GM21529 (cell line): ENCODE measurements at regions not wholly inside any gene's neighbourhood (a gene's known extent, or its start where the extent isn't known, plus 50 kb on each side); places are given as distances from the start of the nearest gene placed in this dataset.

Source experiments
- ATAC-seq: cut with Tn5 transposase; IDR thresholded peaks from one replicate; pipeline ENCODE4 v1.9.1; 2021; ENCODE audit not compliant: unreplicated experiment

DNA sequence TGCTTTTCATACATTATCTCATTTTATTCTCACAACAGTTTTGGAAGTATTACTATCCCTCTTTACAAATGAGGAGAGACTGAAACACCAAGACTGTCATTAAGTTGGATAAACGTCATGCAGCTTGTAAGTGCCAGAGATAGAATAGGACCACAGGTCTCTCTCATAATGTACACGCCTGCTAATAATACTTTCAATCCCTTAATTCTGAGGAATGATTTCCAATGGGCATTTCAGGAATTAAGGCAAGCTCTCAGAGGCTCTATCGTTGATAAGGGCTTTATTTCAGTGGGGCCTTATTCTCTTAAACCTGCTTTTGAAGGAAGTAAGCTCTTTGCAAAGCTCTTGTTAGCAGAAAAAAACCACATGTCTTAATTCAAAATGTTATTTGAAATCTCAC is 229.1 kb downstream of the NFKBIZ start:
- ATAC-seq, result no peak

DNA sequence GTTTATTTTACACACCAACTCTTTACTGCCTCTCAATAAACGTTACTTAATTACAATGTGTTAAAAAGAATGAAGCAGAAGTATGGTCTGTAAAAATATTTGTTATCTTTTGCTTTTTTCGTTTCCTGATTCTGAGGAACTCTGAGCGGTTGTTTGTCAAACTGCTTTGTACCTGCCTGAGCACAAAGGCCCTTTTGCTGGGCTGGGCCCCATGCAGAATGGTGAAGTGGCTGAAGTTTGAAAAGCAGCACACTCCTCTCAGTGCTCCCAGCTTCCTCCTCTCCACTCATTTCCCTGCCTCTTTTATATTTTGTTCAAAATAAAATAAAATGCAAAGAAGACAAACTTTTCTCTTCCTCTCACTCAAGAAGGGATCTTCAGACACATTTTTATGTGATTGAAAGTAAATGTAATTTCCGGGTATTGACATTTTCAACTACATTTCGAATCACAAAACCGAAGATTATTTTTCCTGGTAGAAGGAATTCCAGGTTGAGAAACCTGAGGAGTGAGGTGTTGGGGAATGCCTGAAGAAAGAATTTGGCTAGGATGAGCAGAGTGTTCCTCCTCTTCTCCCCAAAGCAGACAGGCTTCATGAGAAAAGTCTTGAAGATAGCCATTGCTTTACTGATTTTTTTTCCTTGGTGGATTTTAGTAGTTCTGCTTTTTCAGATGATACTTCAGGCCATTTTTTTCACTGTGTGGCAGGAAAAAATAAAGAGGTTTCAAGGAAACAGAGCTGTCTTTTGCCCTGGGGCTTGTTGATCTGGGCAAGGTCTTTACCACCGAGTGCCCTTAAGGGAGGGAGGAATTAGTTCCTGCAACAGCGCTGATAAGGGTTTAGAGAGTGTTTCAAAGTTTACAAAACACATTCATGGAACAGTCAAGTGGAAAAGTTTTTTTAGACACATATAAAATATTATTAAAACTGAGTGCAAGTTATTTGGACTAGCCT is 229.8 kb downstream of the NFKBIZ start:
- ATAC-seq, result no peak

DNA sequence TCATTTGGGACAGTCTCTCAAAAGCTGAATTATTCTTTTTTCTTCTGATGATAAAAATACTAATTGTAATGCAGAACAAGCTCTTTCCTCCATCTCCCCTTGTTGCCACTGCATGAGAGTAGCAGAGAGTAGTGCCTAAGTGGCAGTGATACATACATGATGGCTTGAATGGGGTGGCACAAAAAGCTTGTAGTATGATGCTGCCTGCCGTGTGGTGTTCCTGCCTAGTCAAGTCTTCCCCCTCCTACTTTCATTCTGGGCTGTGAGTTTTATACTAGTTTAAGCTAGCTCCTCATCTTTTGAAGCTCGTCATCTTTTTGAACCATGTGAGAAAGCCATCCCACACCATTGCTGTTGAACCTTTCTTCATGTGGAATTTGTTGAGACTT is 230.5 kb downstream of the NFKBIZ start:
- no peak for ATAC-seq

DNA sequence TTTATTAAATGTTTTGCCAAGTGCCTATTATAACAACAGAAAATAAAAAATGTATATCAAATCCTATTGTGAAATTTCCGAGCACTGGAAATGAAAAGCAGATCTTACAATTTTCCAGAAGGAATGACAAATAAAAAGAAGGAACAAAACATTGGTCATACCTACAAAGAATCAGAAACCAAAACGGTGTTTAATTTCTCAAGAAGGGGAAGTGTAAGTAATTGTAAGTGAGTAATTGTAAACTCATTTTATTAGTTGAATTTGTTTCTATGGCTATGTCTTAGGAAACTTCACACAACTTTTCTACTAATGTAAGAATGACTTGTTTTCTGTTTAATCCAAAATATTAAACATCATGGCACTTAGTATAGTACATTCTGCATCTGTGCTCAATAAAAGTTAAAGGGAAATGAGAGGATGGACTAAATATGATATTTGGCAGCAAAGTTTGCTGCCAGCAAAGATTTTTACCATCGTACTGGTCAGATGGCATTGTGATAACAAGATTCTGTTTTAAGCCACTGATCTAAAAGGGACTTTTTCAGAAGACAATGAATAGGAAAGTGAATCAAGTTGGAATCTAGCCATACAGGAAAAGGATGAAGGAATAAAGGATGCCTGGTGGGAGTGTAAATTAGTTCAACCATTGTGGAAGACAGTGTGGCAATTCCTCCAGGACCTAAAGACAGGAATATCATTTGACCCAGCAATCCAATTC is 232.4 kb downstream of the NFKBIZ start:
- ATAC-seq, result no peak

DNA sequence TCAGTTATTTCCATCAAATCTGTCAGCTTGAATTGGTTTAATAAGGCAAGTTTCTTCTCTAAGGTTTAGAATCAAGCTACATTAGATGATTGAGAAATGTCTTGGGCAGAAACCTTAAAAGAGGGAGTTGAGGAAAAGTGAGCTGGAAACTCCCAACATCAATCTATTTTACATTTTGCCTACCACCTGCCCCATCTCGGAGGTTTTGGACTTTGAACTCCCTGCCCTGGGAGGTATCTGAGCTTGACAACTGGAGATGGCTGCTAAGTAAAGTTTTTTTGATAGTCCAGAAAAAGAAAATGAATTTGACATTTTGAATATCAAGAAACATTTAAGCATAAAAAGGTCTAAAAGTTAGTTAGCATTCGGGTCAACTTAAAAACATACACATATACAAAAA is 234.2 kb downstream of the NFKBIZ start:
- no peak for ATAC-seq

DNA sequence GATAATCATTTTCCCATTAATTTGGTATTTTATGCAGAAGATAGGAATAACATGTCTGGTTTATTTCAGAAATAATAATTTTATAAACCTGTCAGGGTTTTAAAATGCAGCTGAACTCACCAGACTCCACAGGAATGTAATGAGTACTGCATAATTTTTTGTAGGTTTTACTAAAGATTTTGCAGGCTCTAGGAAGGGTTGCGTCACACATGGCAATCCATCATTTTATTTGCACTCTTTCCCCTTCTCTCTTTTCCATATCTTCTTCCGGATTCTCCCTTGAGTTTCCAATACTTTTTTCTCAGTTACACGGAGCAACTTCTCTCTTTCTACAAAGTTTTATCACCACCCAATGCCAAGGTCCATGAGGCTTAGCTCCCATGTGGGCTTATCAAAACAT is 234.7 kb downstream of the NFKBIZ start:
- ATAC-seq, result no peak

DNA sequence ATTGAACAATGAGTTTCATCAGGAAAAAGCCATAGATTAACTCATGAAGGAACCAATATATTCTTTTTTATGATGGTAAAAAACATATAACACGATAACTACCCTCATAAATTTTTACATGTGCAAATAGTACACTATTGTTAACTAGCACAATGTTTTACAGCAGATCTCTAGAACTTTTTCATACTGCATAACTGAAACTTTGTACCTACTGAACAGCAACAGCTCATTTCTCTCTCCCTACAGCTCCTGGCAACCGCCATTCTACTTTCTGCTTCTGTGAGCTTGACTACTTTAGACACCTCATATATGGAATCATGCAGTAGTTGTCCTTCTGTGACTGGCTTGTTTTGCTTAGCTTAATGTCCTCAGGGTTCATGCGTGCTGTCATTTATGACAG is 235.4 kb downstream of the NFKBIZ start:
- ATAC-seq, result no peak

DNA sequence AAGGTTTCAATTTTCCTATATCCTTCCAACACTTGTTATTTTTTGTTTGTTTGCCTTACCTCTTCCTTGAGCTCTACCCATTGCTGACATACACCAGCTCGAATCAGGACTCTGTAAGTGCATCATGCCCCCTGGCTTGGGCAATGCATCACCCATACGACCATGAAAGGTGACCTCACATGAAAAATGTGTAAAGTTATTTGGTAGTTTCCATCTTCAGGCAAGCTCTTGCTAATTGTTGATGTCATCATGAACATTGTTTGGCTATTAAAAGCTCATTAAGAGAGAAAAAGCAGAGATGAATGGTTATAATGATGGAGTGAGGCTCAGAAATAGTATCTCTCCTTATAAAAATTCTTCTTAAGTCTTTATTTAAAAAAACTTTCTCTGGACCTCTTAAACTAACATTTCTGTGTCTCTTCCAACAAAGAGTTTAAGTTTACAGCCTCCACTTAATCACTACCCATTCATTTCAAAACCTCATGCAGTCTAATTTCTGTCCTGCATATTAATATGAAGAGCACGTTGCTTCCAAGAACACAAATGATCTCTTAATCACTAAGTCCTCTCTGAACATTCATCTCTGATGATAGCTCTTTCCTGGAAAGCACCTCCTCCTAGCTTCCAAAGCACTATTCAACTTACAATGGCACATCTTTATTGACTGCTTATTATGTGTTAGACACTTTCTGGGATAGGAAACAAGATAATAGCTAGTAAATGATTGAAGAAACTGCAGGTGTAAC is 236.3 kb downstream of the NFKBIZ start:
- no peak for ATAC-seq

DNA sequence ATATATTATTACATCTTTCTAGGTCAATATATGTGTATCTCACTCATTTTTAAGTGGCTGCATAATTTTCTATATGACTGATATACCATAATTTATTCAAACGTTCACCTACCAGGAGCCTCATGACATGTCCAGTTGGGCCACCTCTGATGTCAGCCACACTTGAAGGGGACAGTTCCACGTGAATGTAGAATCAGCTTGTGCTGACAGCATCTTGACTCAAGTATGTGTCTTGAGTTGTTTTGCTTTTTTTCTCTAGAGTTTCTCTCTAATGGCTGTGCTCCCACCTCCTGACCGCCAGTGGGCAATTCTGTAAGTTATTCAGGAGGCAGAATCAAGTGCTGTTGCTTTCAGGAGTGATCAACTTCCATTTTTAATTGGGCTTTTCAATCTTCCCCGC is 237.9 kb downstream of the NFKBIZ start:
- no peak for ATAC-seq

DNA sequence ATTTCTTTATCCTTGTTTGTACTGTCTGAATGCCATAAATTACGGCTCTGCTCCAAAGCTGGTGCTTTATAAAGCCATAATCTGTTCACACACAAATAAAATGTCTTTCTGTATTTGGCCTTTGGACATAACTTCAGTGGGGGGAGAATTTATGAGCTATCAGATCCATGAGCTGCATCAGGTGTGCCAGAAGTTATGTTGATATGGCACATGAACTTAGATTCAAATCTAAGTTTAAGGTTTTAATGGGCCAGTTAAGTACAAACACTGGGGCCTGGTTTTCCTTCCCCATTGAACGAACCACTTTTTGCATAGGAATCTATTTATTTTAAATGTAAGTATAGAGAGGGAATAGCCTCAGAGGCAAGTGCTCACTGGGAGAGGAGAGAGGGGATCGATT is 239.9 kb downstream of the NFKBIZ start:
- ATAC-seq, result no peak

DNA sequence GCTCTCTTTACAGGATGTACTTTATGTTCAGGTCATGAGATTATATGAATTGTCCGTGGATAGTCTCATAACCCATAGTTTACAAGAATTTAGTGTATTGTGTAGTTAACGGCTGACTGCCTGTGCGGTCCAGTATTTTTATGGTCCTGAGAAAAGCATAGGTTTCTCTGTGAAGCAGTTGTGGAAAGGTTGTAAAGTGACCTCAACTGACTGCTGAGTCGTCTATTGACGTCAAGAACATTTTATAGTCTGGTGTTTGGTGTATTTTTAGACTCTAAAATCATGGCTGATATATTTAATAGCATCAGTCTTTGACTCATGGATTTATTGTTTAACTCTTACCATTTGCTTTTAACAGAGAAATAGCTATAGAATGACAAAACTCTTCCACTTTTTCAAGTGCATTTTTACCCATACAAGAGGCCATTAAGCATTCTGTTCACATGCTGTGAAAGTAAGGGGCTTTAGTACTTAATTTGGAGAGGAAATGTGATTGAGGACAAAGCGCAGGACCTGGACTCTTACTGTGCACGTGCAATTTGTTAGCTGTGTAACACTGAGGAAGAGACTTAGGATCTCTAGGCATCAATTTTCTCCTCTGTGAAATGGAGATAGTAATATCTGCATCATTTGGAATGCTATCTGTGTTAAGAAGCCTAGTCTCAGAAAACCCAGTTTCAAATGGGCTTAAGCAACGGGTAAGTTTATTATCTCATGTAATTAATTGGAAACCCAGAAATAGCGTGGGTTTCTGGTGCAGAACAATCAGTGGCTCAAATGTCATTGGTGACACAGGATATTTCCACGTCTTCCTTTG is 240.8 kb downstream of the NFKBIZ start:
- ATAC-seq, result no peak

DNA sequence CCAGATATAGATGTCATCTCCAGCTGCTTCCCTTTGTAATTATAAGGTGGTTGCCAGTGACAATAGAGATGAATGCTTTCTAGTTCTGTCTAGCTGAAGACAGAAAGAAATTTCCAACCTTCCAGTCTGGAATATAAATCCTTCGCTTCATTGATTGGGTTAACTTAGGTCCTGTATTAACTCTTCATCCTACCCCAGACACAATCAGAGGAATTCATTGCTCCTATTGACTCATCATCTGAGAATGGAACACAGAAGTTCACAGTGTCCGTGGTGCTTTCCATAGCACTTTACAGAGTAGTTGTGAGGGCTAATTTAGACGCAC is 241.4 kb downstream of the NFKBIZ start:
- no peak for ATAC-seq

DNA sequence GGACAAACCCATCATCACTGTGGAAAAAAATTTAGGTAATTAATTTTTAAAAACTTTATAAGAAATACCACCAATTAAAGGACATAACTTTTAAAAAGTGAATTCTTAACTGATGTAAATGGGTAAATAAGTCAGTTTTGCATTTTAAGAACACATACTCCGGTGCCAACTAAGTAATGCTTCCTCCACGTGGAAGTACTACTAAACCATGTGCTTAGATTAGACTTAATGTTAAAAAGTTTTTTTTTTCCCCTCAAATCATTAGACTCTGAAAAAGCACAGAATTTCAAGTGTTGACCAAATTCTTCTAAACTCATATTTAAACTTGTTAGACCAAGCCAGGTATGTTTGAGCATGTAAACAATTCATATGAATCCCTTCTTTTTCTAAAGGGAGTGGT is 242.0 kb downstream of the NFKBIZ start:
- no peak for ATAC-seq

DNA sequence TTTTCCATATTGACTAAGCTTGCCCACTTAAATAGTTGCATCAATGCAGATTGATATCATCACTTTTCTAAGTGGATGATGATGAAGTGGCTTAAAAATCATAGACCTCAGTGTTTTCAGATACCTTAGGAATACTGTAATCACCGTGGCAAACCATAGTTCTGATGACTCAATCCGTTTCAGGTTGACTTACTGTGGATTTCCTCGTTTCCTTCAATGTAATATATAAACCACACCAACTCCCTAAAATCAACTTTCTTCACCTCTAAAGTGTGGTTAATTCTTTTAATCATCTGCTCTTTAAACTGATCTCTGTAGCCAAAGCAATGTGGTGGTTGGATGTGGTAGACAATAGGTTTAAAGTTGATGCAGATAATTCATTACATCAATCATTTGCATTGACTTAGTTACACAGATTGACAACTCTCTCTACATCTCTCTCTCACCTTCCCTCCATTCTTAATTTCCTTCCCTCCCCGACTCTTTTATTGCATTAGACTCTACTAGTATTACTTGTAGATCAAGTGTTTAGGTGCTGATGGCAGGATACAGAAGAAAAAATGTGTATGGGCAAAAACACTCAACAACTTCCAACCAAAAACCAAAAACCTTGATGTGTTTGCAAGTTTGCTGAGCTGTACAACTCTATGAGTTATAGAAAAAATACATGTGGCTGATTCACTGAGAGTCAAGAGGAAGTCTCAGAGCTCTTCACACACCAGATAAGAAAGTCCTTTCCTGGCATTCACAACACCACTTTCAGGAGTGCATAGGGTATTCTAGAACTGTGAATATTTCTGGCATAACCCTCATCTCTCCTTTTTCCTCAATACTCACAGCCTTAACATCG is 243.5 kb downstream of the NFKBIZ start:
- no peak for ATAC-seq

DNA sequence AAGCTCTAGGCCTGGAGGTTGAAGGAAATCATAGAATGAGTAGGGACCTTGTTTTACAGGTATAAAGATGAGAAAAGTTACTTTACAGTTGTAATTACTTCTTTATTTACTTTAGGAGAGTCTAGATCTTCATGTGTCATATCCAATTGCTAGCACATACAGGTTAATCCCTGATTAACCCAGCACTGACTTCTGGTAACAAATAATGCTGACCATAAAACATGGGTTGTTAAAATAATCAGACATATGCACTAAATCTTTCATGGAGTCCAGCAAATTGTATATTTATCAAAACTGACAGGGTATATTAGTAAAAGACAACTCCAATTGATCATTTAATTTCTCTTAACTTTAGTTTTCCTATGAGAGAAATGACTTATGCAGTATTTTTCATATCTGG is 245.2 kb downstream of the NFKBIZ start:
- ATAC-seq, result no peak

DNA sequence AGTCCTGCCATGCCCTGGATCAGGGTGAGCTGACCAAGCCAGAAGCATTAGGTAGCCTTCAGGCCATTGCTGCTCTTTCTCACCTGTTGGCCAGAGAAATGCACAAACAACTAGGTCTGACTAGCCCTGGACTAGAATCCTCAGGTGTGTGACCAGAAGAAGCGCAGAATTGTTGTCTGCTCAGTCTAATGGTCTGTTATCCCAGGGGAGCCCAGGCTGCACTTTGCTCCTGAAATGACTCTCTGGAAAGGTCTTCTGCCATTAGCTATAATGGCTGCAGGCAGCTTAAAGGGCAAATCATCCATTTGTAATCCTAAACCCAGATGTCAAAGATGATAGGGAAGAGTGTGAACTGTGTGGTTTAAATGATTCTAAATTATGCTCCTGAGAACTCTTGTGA is 246.1 kb downstream of the NFKBIZ start:
- no peak for ATAC-seq

DNA sequence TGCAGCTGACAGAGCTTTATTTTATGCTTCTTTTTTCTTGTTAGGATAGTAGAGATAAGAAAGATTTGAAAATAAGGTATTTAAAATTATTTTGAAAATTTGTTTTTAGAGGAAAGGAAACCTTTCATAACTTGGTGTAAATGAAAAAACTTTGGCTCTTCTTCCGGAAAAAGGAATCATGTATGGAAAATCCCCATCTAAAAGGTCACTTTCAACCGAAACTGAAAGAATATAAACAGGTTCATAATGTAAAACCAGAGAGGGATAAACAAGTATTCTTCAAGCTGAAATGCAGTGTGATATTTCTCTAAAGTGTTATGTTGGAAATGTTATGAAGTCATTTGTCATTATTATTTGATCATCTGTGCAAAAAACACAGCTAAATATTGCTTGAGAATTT is 246.8 kb downstream of the NFKBIZ start:
- no peak for ATAC-seq

DNA sequence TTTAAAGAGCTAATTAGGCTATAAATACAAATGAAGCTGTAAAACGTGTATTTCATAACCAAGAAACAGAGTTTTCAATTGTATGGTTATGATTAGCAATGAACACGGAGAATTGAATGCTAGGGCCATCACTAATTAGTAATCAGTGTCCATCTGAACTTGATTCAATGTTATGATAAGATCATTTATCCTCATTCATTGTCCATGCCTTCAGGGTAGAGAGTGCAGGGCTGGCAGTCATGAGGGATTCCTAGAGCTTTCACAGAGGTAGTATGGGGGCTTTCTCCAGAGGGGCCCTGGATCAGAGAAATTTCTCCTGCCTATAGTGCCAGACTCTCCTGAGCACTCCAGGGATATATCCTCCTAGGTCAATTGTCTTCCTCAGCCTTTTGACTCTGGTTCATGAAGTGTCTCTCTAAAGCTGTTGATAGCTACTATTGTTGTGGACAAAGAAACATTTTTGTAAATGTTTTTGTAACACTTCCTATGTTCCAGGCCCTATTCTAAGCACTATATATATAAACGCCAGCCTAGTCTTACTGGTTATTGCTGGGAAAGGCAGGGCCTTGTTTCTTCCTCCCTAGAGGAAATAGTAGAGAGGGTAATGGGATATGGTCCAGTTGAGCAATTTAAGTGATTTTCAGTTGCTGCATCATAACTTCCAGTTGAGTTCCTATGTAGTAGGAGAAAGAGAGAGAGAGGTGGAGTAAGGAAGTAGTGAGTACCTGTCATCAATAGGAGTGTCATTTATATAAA is 249.0 kb downstream of the NFKBIZ start:
- no peak for ATAC-seq

DNA sequence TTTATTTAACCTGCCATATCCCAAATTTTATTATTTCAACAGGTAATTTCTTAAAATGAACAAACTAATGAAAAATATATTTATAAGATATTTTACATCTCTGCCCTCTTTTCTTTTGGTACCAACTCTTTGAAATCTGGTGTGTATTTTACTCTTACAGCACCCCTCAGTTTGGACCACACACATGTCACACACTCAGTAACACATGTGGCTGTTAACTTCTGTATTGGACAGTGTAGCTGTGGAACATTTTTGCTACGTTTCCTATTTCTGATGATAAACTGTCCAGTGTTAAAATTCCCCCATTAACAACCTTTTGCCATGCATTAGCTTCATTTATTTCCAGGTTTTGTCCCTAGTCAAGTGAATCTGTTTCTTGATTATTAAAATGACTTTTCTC is 250.6 kb downstream of the NFKBIZ start:
- ATAC-seq, result no peak
